Left ventricle myocardium superior (tissue), 1 donor: ENCODE measurements at regions not wholly inside any gene's neighbourhood (a gene's known extent, or its start where the extent isn't known, plus 50 kb on each side); places are given as distances from the start of the nearest gene placed in this dataset.
"Not testable (repeated sequence)": the region's sequence is repeated elsewhere in the genome, so short reads cannot be mapped to it uniquely, and the experiment has no call there.

ENCODE experiments used
- ATAC-seq: fragments of 200-7000 bp; cut with Tn5 transposase; one replicate; pipeline ENCODE4 v1.9.1; 2020; ENCODE audit warnings: mild to moderate bottlenecking, moderate library complexity
- DNase-seq: peaks from one replicate; pipeline ENCODE4 v3.0.0-alpha.2; 2020
- intact Hi-C: fragments of 100-400 bp; cut with micrococcal nuclease; formaldehyde crosslinking; loops from one replicate; pipeline ENCODE4 v1.11.0; 2022
- donor health status: DM: no; HTN: yes; CAD: no; lungs with severe emphysema.

- intact Hi-C loops, result no loop called here
- DNase-seq (no peak), ATAC-seq (no peak)
Measured at GRCh38 chr7:110417611-110418010, 673.3 kb upstream of the LRRN3 start.

GRCh38 chr7:110418659-110419280 lies 672.2 kb upstream of the LRRN3 start:
- no peak for ATAC-seq
- DNase-seq, result no peak
- intact Hi-C loops, result no loop called here

GRCh38 chr7:110420788-110421187 lies 670.1 kb upstream of the LRRN3 start:
- intact Hi-C loops, result no loop called here
- ATAC-seq (no peak), DNase-seq (no peak)

- DNase-seq, result no peak
- no peak for ATAC-seq
- intact Hi-C loops, result no loop called here
Measured at GRCh38 chr7:110421490-110422241, 669.3 kb upstream of the LRRN3 start.

- no peak for ATAC-seq
- intact Hi-C loops, result no loop called here
- DNase-seq, result no peak
Measured at GRCh38 chr7:110432061-110432553, 658.8 kb upstream of the LRRN3 start.

GRCh38 chr7:110438926-110439325 lies 652.0 kb upstream of the LRRN3 start:
- DNase-seq, ATAC-seq, intact Hi-C loops: not testable (repeated sequence)

GRCh38 chr7:110442381-110442837 lies 648.5 kb upstream of the LRRN3 start:
- intact Hi-C loops, result no loop called here
- DNase-seq (no peak), ATAC-seq (no peak)

GRCh38 chr7:110446658-110447057 lies 644.3 kb upstream of the LRRN3 start:
- ATAC-seq (no peak), DNase-seq (no peak)
- intact Hi-C loops, result no loop called here

GRCh38 chr7:110448918-110449317 lies 642.0 kb upstream of the LRRN3 start:
- intact Hi-C loops, result no loop called here
- DNase-seq (no peak), ATAC-seq (no peak)

- ATAC-seq (no peak), DNase-seq (no peak)
- intact Hi-C loops, result no loop called here
Measured at GRCh38 chr7:110454713-110455112, 636.2 kb upstream of the LRRN3 start.

- intact Hi-C loops, result no loop called here
- ATAC-seq, result no peak
Measured at GRCh38 chr7:110461621-110462020, 629.3 kb upstream of the LRRN3 start.

GRCh38 chr7:110470420-110470819 lies 620.5 kb upstream of the LRRN3 start:
- intact Hi-C loops, result no loop called here
- DNase-seq (no peak), ATAC-seq (no peak)

More at GRCh38 chr7:110461621-110462020, 629.3 kb upstream of the LRRN3 start:
- no peak for DNase-seq

GRCh38 chr7:110472419-110472818 lies 618.5 kb upstream of the LRRN3 start:
- ATAC-seq, intact Hi-C loops, DNase-seq: not testable (repeated sequence)

- DNase-seq (no peak), ATAC-seq (no peak)
- intact Hi-C loops, result no loop called here
Measured at GRCh38 chr7:110480964-110481363, 610.0 kb upstream of the LRRN3 start.

- intact Hi-C loops, result no loop called here
- DNase-seq (no peak), ATAC-seq (no peak)
Measured at GRCh38 chr7:110483553-110483952, 607.4 kb upstream of the LRRN3 start.

- intact Hi-C loops, result no loop called here
- no peak for ATAC-seq
- no peak for DNase-seq
Measured at GRCh38 chr7:110484356-110484755, 606.6 kb upstream of the LRRN3 start.

GRCh38 chr7:110486549-110486948 lies 604.4 kb upstream of the LRRN3 start:
- no peak for ATAC-seq
- DNase-seq, result no peak
- intact Hi-C loops, result no loop called here

- ATAC-seq, result no peak
- intact Hi-C loops, result no loop called here
Measured at GRCh38 chr7:110502888-110503465, 588.0 kb upstream of the LRRN3 start.

GRCh38 chr7:110507369-110507768 lies 583.6 kb upstream of the LRRN3 start:
- ATAC-seq (no peak), DNase-seq (no peak)
- intact Hi-C loops, result no loop called here

More at GRCh38 chr7:110502888-110503465, 588.0 kb upstream of the LRRN3 start:
- no peak for DNase-seq

- no peak for DNase-seq
- ATAC-seq, result no peak
- intact Hi-C loops, result no loop called here
Measured at GRCh38 chr7:110507832-110508231, 583.1 kb upstream of the LRRN3 start.
